Fibroblast of skin of left biceps (primary cell): ENCODE measurements at regions not wholly inside any gene's neighbourhood (a gene's known extent, or its start where the extent isn't known, plus 50 kb on each side); places are given as distances from the start of the nearest gene placed in this dataset.
"Not testable (repeated sequence)": the region's sequence is repeated elsewhere in the genome, so short reads cannot be mapped to it uniquely, and the experiment has no call there.

Source experiments
- DNase-seq, 2 experiments: peaks; one replicate each; pipeline ENCODE4 v3.0.0-alpha.2; 2013; ENCODE audit warnings: low read depth in 2 of 2

DNA sequence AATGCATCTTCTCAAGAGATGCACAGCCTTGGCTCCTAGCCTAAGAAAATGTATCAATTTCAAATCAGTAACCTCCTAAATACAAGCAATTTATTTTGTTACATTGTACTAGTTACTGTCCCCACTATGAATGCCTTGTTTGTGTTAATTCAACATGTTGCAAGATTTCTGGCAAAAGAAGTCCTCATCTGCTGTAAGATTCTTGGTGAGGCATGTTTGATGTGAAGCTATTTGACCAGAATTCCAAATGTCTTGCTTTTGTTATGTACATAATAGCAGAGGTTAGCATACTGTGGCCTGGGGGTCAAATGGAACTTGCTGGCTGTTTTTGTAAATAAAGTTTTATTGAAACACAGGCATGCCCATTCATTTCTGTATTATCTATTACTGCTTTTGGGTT lies 1023.1 kb upstream of the WWC1 start:
- no peak for DNase-seq

DNA sequence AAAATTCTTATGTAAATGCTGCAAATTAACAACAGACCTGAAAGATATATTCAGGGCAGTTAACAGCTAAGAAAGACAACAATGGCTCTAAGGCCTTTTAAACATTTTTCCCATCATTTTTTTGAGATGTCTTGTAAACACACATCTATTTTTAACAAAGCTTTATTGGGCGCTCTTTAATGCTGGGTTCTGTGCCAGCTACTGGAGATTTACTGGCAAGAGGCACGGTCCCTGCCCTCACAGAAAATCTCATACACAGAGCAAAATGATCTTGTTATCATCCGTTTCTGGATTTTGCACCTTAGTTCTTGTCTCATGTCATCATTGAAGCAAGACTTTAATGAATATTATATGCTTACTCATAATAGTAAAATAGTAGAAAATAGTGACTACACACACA lies 1022.3 kb upstream of the WWC1 start:
- no peak for DNase-seq

DNA sequence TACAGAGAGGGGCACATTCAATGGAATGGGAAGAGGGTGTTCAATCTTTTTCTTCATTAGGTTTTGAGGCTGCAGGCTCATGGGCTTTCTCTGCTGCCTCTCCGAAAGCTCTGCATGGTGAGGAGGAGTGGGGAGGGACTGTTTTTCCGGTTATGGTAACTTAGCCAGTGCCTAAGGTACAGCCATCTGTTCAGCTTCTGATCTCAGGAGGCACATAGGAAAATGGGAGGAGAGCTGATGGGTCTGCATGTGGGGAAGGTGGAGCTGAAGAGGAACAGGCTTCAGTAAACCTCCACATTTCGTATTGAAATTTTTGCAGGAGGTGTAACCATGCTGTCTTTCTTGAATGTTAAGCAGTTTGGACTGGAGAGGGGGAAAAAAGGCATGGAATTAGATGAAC lies 1020.4 kb upstream of the WWC1 start:
- DNase-seq, result no peak

DNA sequence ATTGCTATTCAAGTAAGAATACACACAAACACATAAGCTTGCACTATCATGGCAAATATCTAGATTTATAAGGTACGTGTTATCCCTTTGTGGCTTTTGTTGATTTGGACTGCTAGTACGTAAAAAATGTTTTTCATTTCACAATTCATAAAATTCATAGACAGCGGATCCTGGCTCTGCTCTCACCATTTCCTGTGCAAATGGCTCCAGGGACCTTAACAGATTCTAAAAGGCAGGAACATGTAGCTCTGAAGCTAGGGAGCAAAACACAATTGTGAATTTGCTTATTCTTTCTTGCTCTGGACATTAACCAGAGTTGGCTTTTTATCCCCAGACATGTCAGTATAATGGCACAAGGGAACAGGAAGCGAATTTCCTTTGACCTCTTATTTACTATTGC lies 1019.9 kb upstream of the WWC1 start:
- DNase-seq, result no peak

DNA sequence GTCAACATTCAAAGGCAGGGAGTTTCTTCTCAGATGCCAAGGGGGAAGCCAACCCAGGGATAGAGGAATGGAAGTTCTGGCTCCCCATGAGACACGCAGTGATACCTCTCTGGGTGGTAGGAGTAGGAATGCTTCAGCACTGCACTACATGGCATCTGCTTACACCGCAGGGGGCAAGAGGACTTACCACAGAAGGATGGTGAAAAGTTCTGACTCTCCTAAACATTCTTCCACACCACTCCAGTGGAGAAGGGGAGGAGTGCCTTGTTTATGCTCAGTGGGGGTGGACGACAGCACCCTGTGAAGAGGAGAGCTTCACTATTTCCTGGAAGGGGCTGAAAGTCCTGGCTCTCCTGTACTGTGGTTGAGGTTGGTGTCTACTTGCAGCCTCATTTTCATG lies 1011.3 kb upstream of the WWC1 start:
- DNase-seq, result no peak

DNA sequence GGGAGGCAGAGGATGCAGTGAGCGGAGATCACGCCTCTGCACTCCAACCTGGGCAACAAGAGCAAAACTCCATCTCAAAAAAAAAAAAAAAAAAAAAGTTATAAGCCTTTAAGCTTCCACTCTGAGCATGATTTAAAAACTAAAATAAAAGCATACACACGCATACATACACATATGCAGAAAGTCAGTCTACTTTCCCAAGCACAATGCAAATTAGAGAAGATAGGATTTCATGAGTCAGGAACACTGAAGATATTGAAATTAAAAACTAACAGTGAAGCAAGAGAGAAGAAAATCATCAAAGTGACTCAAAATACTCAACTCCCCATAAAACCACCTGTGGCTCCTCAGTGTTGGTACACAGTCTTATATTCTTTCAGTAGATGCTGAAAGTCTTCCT lies 1009.5 kb upstream of the WWC1 start:
- DNase-seq, result no peak

DNA sequence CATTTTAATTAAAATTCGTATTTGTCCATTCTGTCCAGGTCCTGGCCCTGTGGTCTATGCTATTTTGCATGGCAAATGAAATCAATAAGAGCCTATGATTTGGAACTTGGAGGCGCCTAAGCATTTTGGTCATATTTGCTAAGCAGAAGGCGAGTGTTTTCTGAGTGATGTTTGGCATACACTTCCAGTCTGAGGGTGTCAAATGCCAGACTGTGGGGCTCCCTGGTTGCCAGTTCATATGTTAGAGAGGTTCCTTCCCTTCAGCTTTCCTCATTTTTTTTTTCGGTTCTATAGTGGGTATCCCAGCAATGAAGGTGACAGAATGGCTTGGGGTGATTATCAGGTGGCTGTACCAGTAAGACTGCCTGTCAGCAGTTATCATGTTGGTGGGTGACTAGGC lies 1007.8 kb upstream of the WWC1 start:
- DNase-seq, result no peak

DNA sequence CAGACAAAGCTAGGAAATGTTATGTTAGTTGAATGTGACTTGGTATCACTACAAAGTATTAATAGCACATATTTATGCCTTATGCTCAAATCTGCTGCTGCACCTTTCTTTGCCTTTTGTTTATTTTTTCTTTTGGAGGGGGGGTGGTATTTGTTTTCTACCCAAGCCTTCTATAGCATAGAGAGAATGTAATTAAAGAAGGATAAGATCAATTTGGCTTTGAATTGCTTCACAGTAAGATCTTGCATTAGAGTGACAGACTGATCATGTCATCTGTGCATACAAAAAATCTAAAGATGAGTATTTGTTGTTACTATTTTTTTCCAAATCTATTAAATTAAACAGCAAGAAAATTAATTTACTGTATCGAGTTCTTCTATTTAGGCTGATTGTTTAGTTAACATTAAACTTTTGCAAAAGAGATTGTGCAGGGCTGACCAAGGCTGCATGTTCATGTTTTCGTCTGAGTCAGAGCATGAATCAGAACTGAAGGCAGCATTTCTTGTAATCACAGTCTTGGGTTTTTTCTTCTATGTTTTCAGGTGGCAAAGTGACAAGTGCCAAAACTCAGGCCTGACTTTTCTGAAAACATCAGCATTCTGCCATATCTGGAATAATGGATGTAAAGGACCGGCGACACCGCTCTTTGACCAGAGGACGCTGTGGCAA lies 1007.1 kb upstream of the WWC1 start:
- no peak for DNase-seq

DNA sequence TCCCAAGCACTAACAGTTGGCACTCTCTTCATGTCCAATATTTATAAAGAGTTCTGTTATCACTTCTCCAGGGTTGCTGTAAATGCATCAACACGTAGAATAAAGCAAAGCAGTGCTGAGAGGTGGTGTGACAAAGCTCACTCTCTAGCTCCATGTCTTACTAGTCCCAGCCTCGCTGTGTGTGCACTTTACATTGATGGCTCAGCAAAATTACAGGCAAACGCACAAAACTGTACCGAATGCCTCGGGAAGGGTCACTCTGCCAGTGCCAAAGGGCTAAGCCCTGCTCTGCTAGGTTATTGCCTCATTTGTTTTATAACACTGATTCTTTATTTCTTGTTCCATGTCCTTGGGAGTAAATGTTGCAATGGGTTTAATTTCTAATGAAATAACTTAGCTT lies 1005.9 kb upstream of the WWC1 start:
- no peak for DNase-seq

DNA sequence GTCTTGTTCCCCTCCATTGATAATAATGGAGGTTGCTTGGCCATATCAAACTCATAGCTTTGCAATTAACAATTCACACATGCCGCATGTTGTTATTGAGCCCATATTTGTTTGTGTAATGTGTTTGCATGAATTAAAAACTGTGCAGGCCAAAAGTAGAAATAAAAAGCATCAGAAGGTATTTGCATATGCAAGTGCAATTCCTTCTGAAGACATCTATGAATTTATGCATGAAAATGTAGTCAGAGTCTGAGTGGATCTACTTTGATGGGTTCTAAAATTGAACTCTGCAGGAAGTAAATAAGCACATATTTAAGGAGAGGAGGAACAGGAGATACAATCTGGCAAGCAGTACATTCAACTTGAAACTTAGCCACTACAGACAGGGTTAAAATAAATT lies 1004.6 kb upstream of the WWC1 start:
- no peak for DNase-seq

DNA sequence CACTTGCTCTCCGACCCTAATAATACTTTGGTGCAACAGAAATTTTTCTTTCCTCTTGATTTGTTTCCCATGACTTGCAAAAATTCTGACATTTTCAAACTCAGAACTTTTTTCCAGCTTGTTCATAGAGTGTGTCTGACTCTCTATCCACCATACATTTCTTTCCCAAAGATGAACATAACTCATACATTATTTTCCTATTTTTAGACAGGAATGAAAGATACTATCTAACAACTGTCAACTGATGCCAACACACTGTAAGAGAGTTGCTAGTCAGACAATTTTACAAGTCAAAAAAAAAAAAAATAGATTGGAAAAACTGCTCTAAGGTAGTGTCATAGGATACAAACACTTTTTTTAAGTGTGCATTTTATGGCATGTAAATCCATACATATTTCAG lies 1001.0 kb upstream of the WWC1 start:
- DNase-seq, result no peak

DNA sequence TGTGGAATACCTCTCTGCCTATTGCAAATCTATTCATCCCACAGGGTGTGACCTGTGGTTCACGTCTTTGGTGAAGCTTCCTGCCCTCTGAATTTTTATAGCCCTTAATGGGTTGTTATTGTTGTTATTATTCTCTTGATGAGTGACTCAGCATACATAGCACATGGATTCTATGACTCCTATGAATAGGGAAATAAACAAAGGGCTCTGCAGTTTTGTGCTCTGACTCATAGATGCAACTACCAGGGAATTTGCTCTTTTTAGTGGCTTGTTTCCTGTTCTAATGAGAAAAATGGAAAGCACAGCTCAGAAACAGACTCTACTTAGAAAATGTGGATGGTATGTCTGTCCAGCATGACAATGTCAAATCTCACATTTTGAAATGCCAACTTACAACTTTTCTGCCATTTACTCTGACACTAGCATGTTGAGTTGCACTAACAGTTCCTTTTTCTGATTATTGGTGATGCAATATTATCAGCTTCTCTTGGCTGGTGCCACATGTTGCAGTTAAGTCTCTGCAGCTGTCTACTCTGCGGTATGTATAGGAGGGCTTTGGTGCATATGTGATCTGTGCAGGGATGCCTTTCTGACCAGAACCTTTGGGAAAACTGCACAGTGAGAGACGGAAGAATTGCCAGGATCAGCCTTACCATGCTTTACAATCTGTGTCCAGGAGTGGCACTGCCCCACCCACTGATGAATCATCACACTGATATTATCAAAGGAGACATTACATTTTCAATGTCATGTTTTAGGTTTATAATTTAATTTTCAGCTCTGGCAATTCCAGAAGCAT lies 996.4 kb upstream of the WWC1 start:
- peak; percentile 70 to 76 for DNase-seq

DNA sequence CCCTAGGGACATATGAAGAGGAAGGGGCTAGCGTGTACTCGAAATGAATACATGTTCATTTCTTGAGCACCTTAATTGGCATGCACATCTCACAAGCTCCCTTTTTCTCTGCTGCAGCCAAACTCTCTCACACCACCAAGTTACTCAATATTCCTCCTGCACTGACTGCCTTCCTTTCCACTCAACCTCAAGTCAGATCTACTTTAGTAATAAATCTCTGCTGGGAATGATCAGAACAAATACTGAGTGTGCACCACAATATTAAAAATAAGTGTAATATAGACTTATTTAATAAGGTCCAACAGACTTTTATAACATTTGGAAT lies 995.8 kb upstream of the WWC1 start:
- DNase-seq, result no peak

DNA sequence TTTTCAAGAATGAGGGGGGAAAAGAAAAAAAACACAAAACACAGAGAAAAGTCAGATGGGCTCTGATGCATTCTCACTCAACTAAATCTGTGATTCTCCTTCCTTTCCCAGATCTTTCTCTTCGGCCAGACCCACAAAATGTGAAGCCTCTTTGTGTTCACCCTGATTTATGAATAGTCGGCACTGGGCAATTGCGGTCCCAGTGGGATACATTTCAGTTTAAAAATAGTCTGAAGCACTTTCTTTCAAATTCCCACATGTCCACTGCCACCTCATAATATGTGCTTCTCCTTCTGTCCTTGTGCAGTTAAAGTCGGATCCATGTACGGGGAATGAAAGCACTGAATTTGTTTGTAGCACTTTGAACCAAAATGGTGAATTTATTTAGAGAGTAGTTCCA lies 995.4 kb upstream of the WWC1 start:
- no peak for DNase-seq

DNA sequence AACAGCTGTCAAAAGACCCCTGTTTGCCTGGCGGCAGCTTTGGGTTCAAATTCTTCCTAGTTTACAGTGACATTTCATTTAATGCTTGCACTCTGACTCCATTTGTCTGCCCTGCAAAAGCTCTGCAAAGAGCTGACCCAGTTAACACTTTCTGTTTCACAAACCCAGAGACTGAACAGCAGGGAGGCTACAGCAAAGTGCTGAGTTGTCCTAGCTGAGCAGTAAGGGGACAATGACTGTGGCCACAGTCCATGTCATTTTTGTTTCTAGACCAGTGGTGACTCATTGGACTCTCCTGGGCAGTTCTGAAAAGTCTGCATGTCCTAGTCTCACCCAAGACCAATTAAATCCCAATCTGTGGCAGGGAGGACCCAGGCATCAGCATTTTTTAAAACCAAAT lies 994.8 kb upstream of the WWC1 start:
- no peak for DNase-seq

DNA sequence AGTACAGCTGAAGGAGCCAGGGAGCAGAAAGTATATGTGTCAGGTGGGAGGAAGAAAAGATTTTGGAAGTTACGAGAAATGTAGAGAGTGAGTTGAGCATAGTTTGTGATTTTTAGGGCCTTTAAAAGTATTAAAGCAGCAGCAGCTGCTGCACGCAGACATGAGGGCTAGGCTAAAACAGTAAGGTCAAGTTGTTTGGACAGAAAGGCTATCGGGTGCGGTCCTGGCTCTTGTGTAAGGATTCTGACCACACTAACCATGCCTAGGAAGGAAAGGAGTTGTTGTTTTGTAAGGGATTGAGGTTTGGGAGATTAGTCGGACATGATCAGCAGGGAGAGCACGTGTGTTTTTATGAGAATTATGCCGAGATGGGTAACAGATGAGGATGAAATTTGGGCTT lies 991.6 kb upstream of the WWC1 start:
- not testable (repeated sequence) for DNase-seq

DNA sequence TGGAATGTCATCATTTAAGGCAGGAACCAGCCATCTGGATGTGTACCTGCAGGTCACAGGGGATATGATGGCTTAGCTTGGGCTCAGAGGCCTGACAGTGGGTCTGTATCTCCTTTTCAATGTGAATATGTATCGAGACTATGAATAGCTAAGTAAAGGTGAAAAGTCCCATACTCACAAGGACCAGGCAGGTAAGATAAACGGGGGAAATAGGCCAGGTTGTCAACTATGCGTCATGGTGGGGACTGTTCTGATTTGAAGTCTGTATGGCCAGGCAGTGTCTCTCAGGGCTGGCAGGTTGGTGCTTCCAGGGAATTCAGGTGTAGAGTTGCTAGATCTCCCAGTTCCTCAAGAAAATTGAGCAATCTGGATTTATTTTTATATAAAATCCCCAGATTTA lies 987.9 kb upstream of the WWC1 start:
- no peak for DNase-seq

DNA sequence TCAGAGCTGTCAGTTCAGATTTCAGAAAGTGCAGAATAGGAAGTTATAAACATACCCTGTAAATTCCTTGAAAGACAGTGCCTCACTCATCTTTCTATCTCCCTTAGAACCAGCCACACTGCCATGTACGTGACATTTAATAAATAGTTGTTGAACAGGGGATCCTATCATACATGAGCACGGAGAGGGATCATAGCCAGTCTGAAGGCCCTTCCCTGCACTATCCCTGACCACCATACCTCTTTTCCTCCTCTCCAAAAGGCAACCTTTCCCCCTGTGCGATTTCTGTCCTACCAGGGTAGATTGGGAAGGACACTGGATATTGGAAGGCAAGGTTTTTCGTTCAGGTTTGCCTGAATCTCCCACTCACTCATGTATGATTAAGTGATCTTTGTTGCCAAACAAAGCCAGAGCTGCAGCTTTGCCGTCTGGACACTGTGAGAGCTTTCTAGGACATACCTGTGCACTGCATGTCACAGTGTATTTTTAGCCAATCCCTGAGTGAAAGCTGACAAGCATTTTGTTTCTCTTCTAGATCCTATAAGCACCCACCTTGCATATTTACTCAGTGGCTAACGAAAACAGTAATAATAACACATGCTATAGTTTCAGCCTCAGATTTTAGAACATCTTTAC lies 986.5 kb upstream of the WWC1 start:
- DNase-seq, result no peak

DNA sequence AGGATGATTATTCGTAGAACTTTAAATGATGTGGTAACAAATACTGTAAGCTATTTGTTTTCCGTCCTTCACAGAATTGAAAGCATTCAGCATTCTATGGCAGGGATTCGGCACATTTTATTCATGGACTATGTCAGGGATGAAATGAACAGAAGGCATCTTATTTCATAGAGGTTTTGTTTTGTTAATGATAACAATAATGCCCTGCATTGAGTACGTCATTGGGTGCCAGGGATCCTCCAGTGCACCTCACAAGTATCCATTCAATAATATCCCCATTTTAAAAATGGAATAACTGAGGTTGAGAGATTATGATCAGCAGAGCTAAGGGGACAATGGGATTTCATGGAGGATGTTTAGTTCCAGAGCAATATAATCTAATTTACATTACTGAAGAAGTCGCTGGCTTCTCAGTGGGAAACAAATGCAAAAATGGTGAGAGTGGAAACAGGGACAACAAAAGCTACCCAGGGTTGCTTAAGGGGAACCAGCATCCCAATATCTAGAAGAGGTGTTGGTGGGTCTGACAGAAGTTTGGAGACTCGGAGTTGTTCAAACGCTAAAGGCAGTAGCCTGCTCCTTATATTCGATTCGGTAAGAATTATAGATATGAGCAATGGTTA lies 985.7 kb upstream of the WWC1 start:
- no peak for DNase-seq

DNA sequence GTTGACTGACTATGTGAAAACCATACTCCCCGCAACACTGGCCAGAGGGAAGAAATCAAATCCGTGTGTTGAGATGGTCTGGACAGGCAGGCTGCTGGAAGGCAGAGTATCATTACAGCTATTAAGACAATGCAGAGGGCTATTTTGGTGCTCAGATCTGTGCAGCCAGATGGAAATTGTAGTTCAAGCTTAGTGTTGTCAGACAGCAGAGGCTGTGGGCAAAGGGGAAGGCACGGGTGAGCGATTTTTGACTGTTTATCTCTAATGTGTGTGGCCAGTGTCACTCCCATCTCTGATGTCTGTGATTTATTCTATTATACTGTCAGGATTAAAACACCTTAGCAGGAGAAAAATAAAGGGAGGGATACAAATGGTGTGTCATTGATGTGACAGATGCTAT lies 984.4 kb upstream of the WWC1 start:
- DNase-seq, result no peak

DNA sequence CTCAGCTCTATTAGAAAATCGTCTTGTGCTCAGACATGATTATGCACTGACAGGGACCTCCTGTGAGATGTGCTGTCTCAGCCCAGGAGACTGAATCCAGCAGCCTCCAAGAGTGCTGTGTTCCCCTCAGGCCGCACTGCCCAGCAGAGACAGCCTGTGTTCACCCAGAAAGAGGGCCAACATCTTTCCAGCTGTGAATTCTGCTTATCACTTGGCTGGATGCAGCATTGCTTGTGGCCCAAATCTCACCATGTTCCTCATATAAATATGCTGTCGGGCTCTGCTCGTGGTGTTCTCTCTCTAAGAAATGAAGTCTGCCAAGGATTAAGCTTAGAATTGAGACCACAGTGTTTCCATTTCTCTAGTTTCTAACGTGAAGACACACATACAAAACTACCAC lies 983.0 kb upstream of the WWC1 start:
- no peak for DNase-seq

DNA sequence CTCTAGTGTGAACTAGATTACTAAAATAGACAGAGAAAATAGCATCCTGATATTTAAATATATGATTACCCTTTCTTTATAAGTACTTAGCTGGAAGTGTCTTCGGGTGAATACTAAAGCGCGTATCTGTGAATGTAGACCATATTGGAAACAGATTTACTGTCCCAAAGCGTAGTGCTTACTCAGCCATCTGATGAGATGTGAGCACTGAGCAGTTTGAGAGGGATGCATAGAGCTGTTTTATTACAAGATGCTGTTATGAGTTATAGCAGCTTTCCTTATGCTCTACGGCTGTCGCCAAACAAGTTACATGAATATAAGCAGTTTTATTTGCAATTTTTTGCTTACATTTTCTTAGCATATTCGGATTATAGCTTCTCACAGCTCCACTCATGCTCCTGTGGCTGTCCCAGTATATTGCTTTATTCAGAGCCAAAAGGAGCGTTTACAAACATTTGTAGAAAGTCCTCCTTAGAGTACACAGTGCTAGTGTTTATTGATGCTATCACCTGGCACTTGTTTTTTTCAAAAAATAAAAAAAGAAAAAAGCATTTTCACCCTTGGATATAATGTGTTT lies 981.4 kb upstream of the WWC1 start:
- no peak for DNase-seq

DNA sequence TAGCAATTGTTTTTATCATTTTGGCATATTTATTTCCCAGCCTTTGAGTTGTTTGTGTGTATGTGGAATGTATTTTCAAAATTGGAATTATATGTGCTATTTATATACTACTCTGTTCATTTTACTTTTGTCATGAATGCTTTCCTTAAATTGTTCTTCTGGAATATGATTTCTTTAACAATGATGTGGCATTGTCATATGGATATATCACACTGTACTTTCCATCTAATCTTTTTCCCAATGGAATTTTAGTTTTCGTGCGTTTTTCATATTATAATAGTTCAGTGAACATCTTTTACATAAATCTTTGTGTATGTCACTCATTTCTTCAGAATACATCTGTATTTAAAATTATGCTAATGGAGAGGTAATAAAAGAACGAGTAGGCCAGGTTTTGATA lies 980.1 kb upstream of the WWC1 start:
- DNase-seq, result no peak
